GM12878 (cell line): ENCODE measurements at regions not wholly inside any gene's neighbourhood (a gene's known extent, or its start where the extent isn't known, plus 50 kb on each side); places are given as distances from the start of the nearest gene placed in this dataset.

Source experiments
- ATAC-seq: fragments of 200-7000 bp; cut with Tn5 transposase; 3 replicates; pipeline ENCODE4 v1.9.1; 2020; ENCODE audit warnings: mild to moderate bottlenecking, moderate library complexity
- BruUV-seq: library from RNA; stranded (reverse); fragments of 400-500 nt; replicated peaks from 2 replicates; lab custom pipeline; 2021; lab: Mats Ljungman, UMichigan
- CTCF ChIA-PET: fragments of 300-600 bp; sonication (Branson Sonifier 250); formaldehyde crosslinking; extraction: SDS; loops from one replicate; lab custom pipeline; 2021; ENCODE audit warnings: inconsistent platforms; lab: Yijun Ruan, JAX
- POLR2A ChIA-PET: fragments of 350-600 bp; formaldehyde crosslinking; extraction: SDS; loops from one replicate; lab custom pipeline; 2021; ENCODE audit warnings: inconsistent platforms; lab: Charles Lee
- RAD21 ChIA-PET: fragments of 300-600 bp; sonication (Branson Sonifier 250); formaldehyde crosslinking; loops from one replicate; lab custom pipeline; 2023; ENCODE audit warnings: antibody characterized with exemption; ENCODE audit not compliant: unreplicated experiment; lab: Charles Lee
- SMC1A ChIA-PET: fragments of 300-600 bp; sonication (Branson Sonifier 250); formaldehyde crosslinking; loops from one replicate; lab custom pipeline; 2023; ENCODE audit not compliant: unreplicated experiment, uncharacterized antibody; lab: Charles Lee
- DNase-seq: peaks from one replicate; pipeline ENCODE4 v3.0.0-alpha.2; 2011; ENCODE audit warnings: low read depth, low spot score
- FAIRE-seq: peaks from 3 replicates; lab custom pipeline; 2011; peaks lifted over from hg19 to GRCh38; lab: Jason Lieb, UNC
- H2AFZ ChIP-seq: 2 replicates; pipeline ENCODE4 v1.6.0; 2011; ENCODE audit warnings: low read depth, low read length, control low read depth; ENCODE audit not compliant: control insufficient read depth
- H3K27ac ChIP-seq: 2 replicates; pipeline ENCODE4 v1.5.1; 2011; ENCODE audit warnings: control low read depth; ENCODE audit not compliant: control insufficient read depth, insufficient read depth
- H3K27me3 ChIP-seq, 2 experiments: replicated peaks in 1 of 2; 2 replicates each; pipeline versions ENCODE4 v1.6.0 to v1.6.1; 2011; ENCODE audit warnings: low read length in 1 of 2; ENCODE audit not compliant: control insufficient read depth in 2 of 2, insufficient read depth in 2 of 2
- H3K36me3 ChIP-seq, 2 experiments: 2 replicates each; pipeline ENCODE4 v1.5.1; 2011; ENCODE audit warnings: low read length in 1 of 2; ENCODE audit not compliant: control insufficient read depth in 2 of 2, insufficient read depth in 2 of 2
- H3K4me1 ChIP-seq: 2 replicates; pipeline ENCODE4 v1.6.1; 2011; ENCODE audit warnings: mild to moderate bottlenecking, low read length, moderate library complexity, mixed read lengths; ENCODE audit not compliant: control insufficient read depth, insufficient read depth
- H3K4me2 ChIP-seq: 2 replicates; pipeline ENCODE4 v1.6.0; 2011; ENCODE audit warnings: control low read depth; ENCODE audit not compliant: control insufficient read depth, insufficient read depth
- H3K4me3 ChIP-seq: fragments of 200-600 bp; sonication (generic); 2 replicates; pipeline ENCODE4 v1.5.1; 2016
- H3K79me2 ChIP-seq: 2 replicates; pipeline ENCODE4 v1.6.0; 2011; ENCODE audit warnings: low read length; ENCODE audit not compliant: control insufficient read depth, insufficient read depth
- H3K9ac ChIP-seq: 2 replicates; pipeline ENCODE4 v1.8.0; 2011; ENCODE audit warnings: low read length, control low read depth, mixed read lengths; ENCODE audit not compliant: control insufficient read depth, insufficient read depth
- H3K9me3 ChIP-seq: replicated peaks from 3 replicates; pipeline ENCODE4 v1.5.1; 2011; ENCODE audit warnings: mild to moderate bottlenecking, low read length; ENCODE audit not compliant: control insufficient read depth, insufficient read depth
- H4K20me1 ChIP-seq: 2 replicates; pipeline ENCODE4 v1.6.0; 2011; ENCODE audit not compliant: control insufficient read depth, insufficient read depth
- IKZF2 ChIP-seq, 2 experiments: fragments of 450-650 bp; IDR thresholded peaks; 2 replicates each; pipeline ENCODE4 v1.6.1; 2017; ENCODE audit warnings: mild to moderate bottlenecking in 2 of 2, moderate library complexity in 2 of 2
- KLF5 ChIP-seq: fragments of 450-650 bp; IDR thresholded peaks from 2 replicates; pipeline ENCODE4 v1.6.1; 2014; ENCODE audit warnings: mild to moderate bottlenecking; ENCODE audit not compliant: partially characterized antibody
- NFXL1 ChIP-seq: fragments of 450-650 bp; IDR thresholded peaks from 2 replicates; pipeline ENCODE4 v1.6.1; 2017; ENCODE audit warnings: antibody characterized with exemption, mild to moderate bottlenecking, borderline replicate concordance
- ZBTB11 ChIP-seq: fragments of 450-650 bp; formaldehyde crosslinking; IDR thresholded peaks from 2 replicates; pipeline ENCODE4 v1.5.0; 2022; ENCODE audit warnings: mild to moderate bottlenecking, missing genetic modification characterization
- ZNF592 ChIP-seq: fragments of 450-650 bp; IDR thresholded peaks from 2 replicates; pipeline ENCODE4 v1.6.1; 2017; ENCODE audit warnings: mild to moderate bottlenecking, moderate library complexity
- WGBS: methylation state at CpG from one replicate; pipeline ENCODE4 v1.1.6; 2016; ENCODE audit warnings: low lambda C conversion rate; ENCODE audit not compliant: insufficient replicate concordance, insufficient coverage; ENCODE audit errors: missing lambda C conversion rate; 5-methylcytosine and 5-hydroxymethylcytosine counted together
- in situ Hi-C: fragments of 300-500 bp; cut with MboI; formaldehyde crosslinking; loops from 9 replicates; pipeline ENCODE4 v1.14.3; 2018; ENCODE audit warnings: mixed read lengths
- intact Hi-C: fragments of 100-400 bp; cut with micrococcal nuclease; formaldehyde crosslinking; loops from one replicate; pipeline ENCODE4 v1.14.2; 2022; ENCODE audit not compliant: unreplicated experiment

- in situ Hi-C loops (no loop called here), intact Hi-C loops (loop anchor here (10.0 kb wide), 1 partner anchor 263 kb away; no protein-coding TSS in a partner anchor)
- Histone ChIP-seq H3K79me2 (no peaks in the 10 kb centered on the region), H3K36me3 (no peaks in the 10 kb centered on the region), H3K4me1 (no peaks in the 10 kb centered on the region), H3K9me3 (no peaks in the 10 kb centered on the region), H4K20me1 (no peaks in the 10 kb centered on the region), H3K9ac (no peak overlapping the region), H3K27ac (no peak overlapping the region), H3K4me3 (no peak overlapping the region), H3K27me3 (no peaks in the 10 kb centered on the region), H3K4me2 (no peak overlapping the region), H2AFZ (no peak overlapping the region)
- no peak for ATAC-seq
- WGBS = 4% methylated on average over 2 of the region's 2 CpGs
- no peak for FAIRE-seq
- no TSS peak for BruUV-seq
- RAD21 ChIA-PET = interaction anchor here (1.2 kb wide), 1 partner anchor 275 kb away, joined by 3 read pairs; no protein-coding TSS in a partner anchor
- POLR2A ChIA-PET = no interaction called here
- CTCF ChIA-PET = interaction anchor here (0.6 to 1.0 kb wide), 2 partner anchors 8 to 261 kb away, joined by 3 to 4 read pairs; no protein-coding TSS in a partner anchor
- no peak for DNase-seq
- SMC1A ChIA-PET = interaction anchor here (1.5 kb wide), 1 partner anchor 204 kb away, joined by 4 read pairs; no protein-coding TSS in a partner anchor
- TF ChIP-seq NFXL1 = no peak
- TF ChIP-seq IKZF2 (IDR thresholded peaks at IDR 0.05) = no peak
- TF ChIP-seq KLF5 = no peak
Measured at GRCh38 chr17:69882281-69882680, 192.7 kb upstream of the KCNJ16 start.

GRCh38 chr17:69883120-69883519 is 191.9 kb upstream of the KCNJ16 start:
- Histone ChIP-seq H4K20me1 (no peaks in the 10 kb centered on the region), H3K9ac (no peak overlapping the region), H3K36me3 (no peaks in the 10 kb centered on the region), H3K9me3 (no peaks in the 10 kb centered on the region), H3K4me2 (no peak overlapping the region), H3K79me2 (no peaks in the 10 kb centered on the region), H2AFZ (no peak overlapping the region), H3K4me1 (no peaks in the 10 kb centered on the region), H3K27me3 (no peaks in the 10 kb centered on the region), H3K27ac (no peak overlapping the region), H3K4me3 (no peak overlapping the region)
- no peak for FAIRE-seq
- ChIA-PET POLR2A (no interaction called here), CTCF (no interaction called here), RAD21 (no interaction called here), SMC1A (no interaction called here)
- no peak for ATAC-seq
- 28% methylated on average over 3 of the region's 3 CpGs for WGBS
- in situ Hi-C loops = no loop called here
- intact Hi-C loops = loop anchor here (10.0 kb wide), 1 partner anchor 262 kb away; no protein-coding TSS in a partner anchor
- DNase-seq = no peak
- no TSS peak for BruUV-seq
- TF ChIP-seq ZBTB11 (CRISPR knock-in tag) (no peak), ZNF592 (no peak)
